GM12874 (cell line): ENCODE measurements at regions not wholly inside any gene's neighbourhood (a gene's known extent, or its start where the extent isn't known, plus 50 kb on each side); places are given as distances from the start of the nearest gene placed in this dataset.

ENCODE experiments used
- CTCF ChIP-seq: IDR thresholded peaks from 2 replicates; pipeline ENCODE4 v1.5.1; 2011; ENCODE audit warnings: low read depth, mild to moderate bottlenecking, control low read depth, low read length, moderate library complexity; ENCODE audit not compliant: insufficient read depth

- no peak for TF ChIP-seq CTCF
These were observed 232.6 kb downstream of the EN1 start for GRCh38 chr2:118614841-118615271.

GRCh38 chr2:118613737-118614136 lies 233.7 kb downstream of the EN1 start:
- no peak for TF ChIP-seq CTCF

- no peak for TF ChIP-seq CTCF
These were observed 235.8 kb downstream of the EN1 start for GRCh38 chr2:118611691-118612090.

GRCh38 chr2:118609138-118609537 lies 238.3 kb downstream of the EN1 start:
- no peak for TF ChIP-seq CTCF

GRCh38 chr2:118607641-118608040 lies 239.8 kb downstream of the EN1 start:
- TF ChIP-seq CTCF, result no peak

- no peak for TF ChIP-seq CTCF
These were observed 242.6 kb downstream of the EN1 start for GRCh38 chr2:118604811-118605210.

GRCh38 chr2:118604371-118604770 lies 243.1 kb downstream of the EN1 start:
- no peak for TF ChIP-seq CTCF

GRCh38 chr2:118599141-118599540 lies 248.3 kb downstream of the EN1 start:
- no peak for TF ChIP-seq CTCF
